ENCODE measurements at regions not wholly inside any gene's neighbourhood (a gene's known extent, or its start where the extent isn't known, plus 50 kb on each side); places are given as distances from the start of the nearest gene placed in this dataset.

- H3K9me3 ChIP-seq, result no peaks in the 10 kb centered on the region
- H3K4me1 ChIP-seq, result peaks cover 0 to 4% of the 10 kb centered on the region in 2 donors
- H3K27ac ChIP-seq, result no peak overlapping the region
- no peak for TF ChIP-seq POLR2A (IDR thresholded peaks at IDR 0.05)
- TF ChIP-seq CTCF (IDR thresholded peaks at IDR 0.05), result no peak
- H3K27me3 ChIP-seq, result no peaks in the 10 kb centered on the region
- H3K4me3 ChIP-seq, result no peak overlapping the region
- intact Hi-C loops (cut with DNase I; ENCODE audit: low total_unique reads), result no loop called here
- no peak for DNase-seq
- H3K36me3 ChIP-seq, result no peaks in the 10 kb centered on the region
These were observed 89.3 kb upstream of the EDEM3 start for GRCh38 chr1:184843732-184844495.

- no peak for DNase-seq
- Histone ChIP-seq H3K9me3 (no peaks in the 10 kb centered on the region), H3K27ac (no peak overlapping the region), H3K27me3 (no peaks in the 10 kb centered on the region), H3K36me3 (no peaks in the 10 kb centered on the region), H3K4me1 (peaks cover 4 to 10% of the 10 kb centered on the region in 2 donors), H3K4me3 (no peak overlapping the region)
- intact Hi-C loops (cut with DNase I; ENCODE audit: low total_unique reads), result no loop called here
- no peak for TF ChIP-seq POLR2A (IDR thresholded peaks at IDR 0.05)
- TF ChIP-seq CTCF (IDR thresholded peaks at IDR 0.05), result no peak
These were observed 85.9 kb upstream of the EDEM3 start for GRCh38 chr1:184840596-184840995.

GRCh38 chr1:184838504-184838951 lies 83.9 kb upstream of the EDEM3 start:
- Histone ChIP-seq H3K4me3 (no peak overlapping the region), H3K36me3 (no peaks in the 10 kb centered on the region), H3K27ac (peak overlapping the region; percentile 76 to 83), H3K4me1 (peaks cover 4 to 10% of the 10 kb centered on the region in 2 donors), H3K9me3 (no peaks in the 10 kb centered on the region), H3K27me3 (no peaks in the 10 kb centered on the region)
- intact Hi-C loops (cut with DNase I; ENCODE audit: low total_unique reads), result no loop called here
- peak; percentile 75 to 88 for DNase-seq
- TF ChIP-seq CTCF (IDR thresholded peaks at IDR 0.05) (peak in 1 of 4 experiments; percentile 12), POLR2A (IDR thresholded peaks at IDR 0.05) (no peak)

GRCh38 chr1:184836934-184837895 lies 82.6 kb upstream of the EDEM3 start:
- H3K4me1 ChIP-seq, result peaks cover 4 to 10% of the 10 kb centered on the region in 2 donors
- TF ChIP-seq POLR2A (IDR thresholded peaks at IDR 0.05) (no peak), CTCF (IDR thresholded peaks at IDR 0.05) (no peak)
- intact Hi-C loops (cut with DNase I; ENCODE audit: low total_unique reads), result no loop called here

More at GRCh38 chr1:184836934-184837895, 82.6 kb upstream of the EDEM3 start:
- H3K9me3 ChIP-seq, result no peaks in the 10 kb centered on the region
- DNase-seq, result no peak
- H3K4me3 ChIP-seq, result no peak overlapping the region
- H3K36me3 ChIP-seq, result no peaks in the 10 kb centered on the region
- no peaks in the 10 kb centered on the region for H3K27me3 ChIP-seq
- H3K27ac ChIP-seq, result peak overlapping the region; percentile 76 to 83

Measured in uterus (tissue), 3 donors.